CD14-positive monocyte (primary cell): ENCODE measurements at regions not wholly inside any gene's neighbourhood (a gene's known extent, or its start where the extent isn't known, plus 50 kb on each side); places are given as distances from the start of the nearest gene placed in this dataset.

ENCODE experiments used
- DNase-seq, 3 donors: peaks; one replicate each; pipeline ENCODE4 v3.0.0-alpha.2; 2011 to 2022
- H2AFZ ChIP-seq: 2 replicates; pipeline ENCODE4 v1.6.0; 2012; ENCODE audit warnings: mild to moderate bottlenecking, low read depth, low read length, inconsistent platforms; ENCODE audit not compliant: insufficient read depth, poor library complexity, severe bottlenecking
- H3K27ac ChIP-seq, 2 donors: 1 replicate in 1 of 2; 2 replicates in 1 of 2; pipeline ENCODE4 v1.5.1; 2012 to 2013; ENCODE audit warnings: low read length in 2 of 2, control low read depth in 1 of 2, inconsistent platforms in 1 of 2, low read depth in 1 of 2, mild to moderate bottlenecking in 1 of 2
- H3K27me3 ChIP-seq, 2 donors: one replicate each; pipeline versions ENCODE4 v1.6.0 to v1.6.1; 2011 to 2013; ENCODE audit warnings: low read length in 2 of 2; ENCODE audit not compliant: control insufficient read depth in 2 of 2, insufficient read depth in 2 of 2
- H3K36me3 ChIP-seq, 2 donors: replicated peaks in 1 of 2; 1 replicate in 1 of 2; 2 replicates in 1 of 2; pipeline versions ENCODE4 v1.5.1 to v1.6.1; 2012 to 2013; ENCODE audit warnings: low read length in 2 of 2, control low read depth in 1 of 2, inconsistent platforms in 1 of 2, mild to moderate bottlenecking in 1 of 2; ENCODE audit not compliant: insufficient read depth in 2 of 2, control insufficient read depth in 1 of 2
- H3K4me1 ChIP-seq, 2 donors: 1 replicate in 1 of 2; 2 replicates in 1 of 2; pipeline versions ENCODE4 v1.5.1 to v1.6.1; 2012 to 2013; ENCODE audit warnings: low read length in 2 of 2, control low read depth in 1 of 2, inconsistent platforms in 1 of 2, mild to moderate bottlenecking in 1 of 2, moderate library complexity in 1 of 2; ENCODE audit not compliant: insufficient read depth in 2 of 2, control insufficient read depth in 1 of 2
- H3K4me2 ChIP-seq: replicated peaks from 2 replicates; pipeline ENCODE3; 2012; ENCODE audit warnings: low read length, moderate library complexity, mild to moderate bottlenecking; ENCODE audit not compliant: poor library complexity, severe bottlenecking; ENCODE audit errors: extremely low read depth
- H3K4me3 ChIP-seq, 3 experiments: fragments of 200-600 bp in 1 of 3; sonication (generic) in 1 of 3; replicated peaks in 1 of 3; 1 replicate in 2 of 3; 2 replicates in 1 of 3; pipeline ENCODE4 v1.5.1; 2011 to 2013; ENCODE audit warnings: low read length in 3 of 3, mild to moderate bottlenecking in 3 of 3, control low read depth in 2 of 3, low read depth in 2 of 3, inconsistent platforms in 1 of 3, moderate library complexity in 1 of 3
- H3K79me2 ChIP-seq: 2 replicates; pipeline ENCODE4 v1.6.0; 2012; ENCODE audit warnings: mild to moderate bottlenecking, control low read depth, inconsistent platforms, low read length, moderate library complexity; ENCODE audit not compliant: insufficient read depth
- H3K9ac ChIP-seq: 2 replicates; pipeline ENCODE4 v1.6.0; 2017; ENCODE audit warnings: low read length, mild to moderate bottlenecking; ENCODE audit not compliant: insufficient read depth, poor library complexity, severe bottlenecking
- H3K9me3 ChIP-seq, 2 donors: replicated peaks in 1 of 2; 1 replicate in 1 of 2; 2 replicates in 1 of 2; pipeline versions ENCODE4 v1.5.1 to v1.6.1; 2012 to 2013; ENCODE audit warnings: low read length in 2 of 2, control low read depth in 1 of 2; ENCODE audit not compliant: control insufficient read depth in 1 of 2, insufficient read depth in 1 of 2
- H4K20me1 ChIP-seq: 2 replicates; pipeline ENCODE4 v1.6.0; 2012; ENCODE audit warnings: mild to moderate bottlenecking, low read length, control low read depth, moderate library complexity; ENCODE audit not compliant: insufficient read depth
- H3K27ac Mint-ChIP-seq, 7 donors: one replicate each; pipeline ENCODE4 v1.8.0; 2020; ENCODE audit warnings: mild to moderate bottlenecking in 7 of 7, mixed read lengths in 7 of 7, moderate library complexity in 6 of 7, inconsistent platforms in 2 of 7
- H3K27me3 Mint-ChIP-seq, 3 donors: one replicate each; pipeline ENCODE4 v1.8.0; 2021 to 2022; ENCODE audit warnings: low read depth in 3 of 3, mild to moderate bottlenecking in 3 of 3, mixed read lengths in 3 of 3, moderate library complexity in 3 of 3, inconsistent platforms in 1 of 3
- H3K36me3 Mint-ChIP-seq, 2 donors: one replicate each; pipeline ENCODE4 v1.8.0; 2020; ENCODE audit warnings: mixed read lengths in 2 of 2, inconsistent platforms in 1 of 2, mild to moderate bottlenecking in 1 of 2
- H3K4me1 Mint-ChIP-seq: one replicate; pipeline ENCODE4 v1.8.0; 2020; ENCODE audit warnings: mild to moderate bottlenecking, mixed read lengths
- H3K4me3 Mint-ChIP-seq, 2 donors: one replicate each; pipeline ENCODE4 v1.8.0; 2020; ENCODE audit warnings: mild to moderate bottlenecking in 2 of 2, mixed read lengths in 2 of 2, moderate library complexity in 1 of 2
- H3K9me3 Mint-ChIP-seq, 7 donors: one replicate each; pipeline ENCODE4 v1.8.0; 2020 to 2022; ENCODE audit warnings: mixed read lengths in 7 of 7, mild to moderate bottlenecking in 6 of 7, moderate library complexity in 6 of 7, inconsistent platforms in 2 of 7
- CTCF ChIP-seq: fragments of 200-600 bp; IDR thresholded peaks from one replicate; pipeline ENCODE4 v1.8.0; 2022; ENCODE audit warnings: antibody characterized with exemption, mild to moderate bottlenecking
- WGBS: methylation state at CpG from one replicate; pipeline ENCODE4 v1.1.5; 2013; ENCODE audit warnings: missing lambda C conversion rate; ENCODE audit not compliant: insufficient coverage; 5-methylcytosine and 5-hydroxymethylcytosine counted together
- intact Hi-C, 2 donors: fragments of 100-400 bp; cut with micrococcal nuclease; formaldehyde crosslinking; loops; one replicate each; pipeline versions ENCODE4 v1.15.0 to v1.15.1; 2023

- H3K9me3 ChIP-seq, result peaks cover 0 to 5% of the 10 kb centered on the region in 2 donors
- H3K79me2 ChIP-seq, result no peaks in the 10 kb centered on the region
- no peaks in the 10 kb centered on the region for H3K27me3 ChIP-seq
- H3K4me2 ChIP-seq, result no peak overlapping the region
- H3K36me3 ChIP-seq, result no peaks in the 10 kb centered on the region
- no peak for DNase-seq
- Mint-ChIP-seq H3K9me3 (peaks cover 0 to 10% (median 5%) of the 10 kb centered on the region in 7 donors), H3K4me1 (no peaks in the 10 kb centered on the region), H3K27me3 (peaks cover 0 to 1% (median 0%) of the 10 kb centered on the region in 3 donors), H3K36me3 (no peaks in the 10 kb centered on the region), H3K4me3 (no peak overlapping the region), H3K27ac (no peak overlapping the region)
- intact Hi-C loops, result no loop called here
- H2AFZ ChIP-seq, result no peak overlapping the region
- H4K20me1 ChIP-seq, result no peaks in the 10 kb centered on the region
- no peak overlapping the region for H3K27ac ChIP-seq
- no peak for TF ChIP-seq CTCF
- no peaks in the 10 kb centered on the region for H3K4me1 ChIP-seq
- H3K4me3 ChIP-seq, result no peak overlapping the region
- H3K9ac ChIP-seq, result no peak overlapping the region
- no CpG with 5 or more reads among the region's 2 CpGs for WGBS
Observed at GRCh38 chr12:67832155-67832554, 157.1 kb upstream of the IFNG-AS1 start.

GRCh38 chr12:67833602-67834001 is 155.6 kb upstream of the IFNG-AS1 start:
- H3K4me1 Mint-ChIP-seq, result no peaks in the 10 kb centered on the region
- Histone ChIP-seq H3K9me3 (peaks cover 0 to 5% of the 10 kb centered on the region in 2 donors), H3K79me2 (no peaks in the 10 kb centered on the region), H3K27ac (no peak overlapping the region), H3K4me1 (no peaks in the 10 kb centered on the region), H3K36me3 (no peaks in the 10 kb centered on the region), H3K4me2 (no peak overlapping the region), H3K4me3 (no peak overlapping the region), H3K27me3 (no peaks in the 10 kb centered on the region), H3K9ac (no peak overlapping the region), H4K20me1 (no peaks in the 10 kb centered on the region), H2AFZ (no peak overlapping the region)
- WGBS, result 88% methylated on average over 3 of the region's 5 CpGs
- H3K27me3 Mint-ChIP-seq, result peaks cover 0 to 3% (median 0%) of the 10 kb centered on the region in 3 donors
- intact Hi-C loops, result no loop called here
- H3K27ac Mint-ChIP-seq, result no peak overlapping the region
- H3K9me3 Mint-ChIP-seq, result peaks cover 5 to 11% (median 6%) of the 10 kb centered on the region in 7 donors
- no peak overlapping the region for H3K4me3 Mint-ChIP-seq
- DNase-seq, result no peak
- no peak for TF ChIP-seq CTCF
- no peaks in the 10 kb centered on the region for H3K36me3 Mint-ChIP-seq
